HG03439 (cell line): ENCODE measurements at regions not wholly inside any gene's neighbourhood (a gene's known extent, or its start where the extent isn't known, plus 50 kb on each side); places are given as distances from the start of the nearest gene placed in this dataset.

Experiments used
- ATAC-seq: cut with Tn5 transposase; IDR thresholded peaks from one replicate; pipeline ENCODE4 v1.9.1; 2021; ENCODE audit warnings: mild to moderate bottlenecking, moderate library complexity; ENCODE audit not compliant: unreplicated experiment

DNA sequence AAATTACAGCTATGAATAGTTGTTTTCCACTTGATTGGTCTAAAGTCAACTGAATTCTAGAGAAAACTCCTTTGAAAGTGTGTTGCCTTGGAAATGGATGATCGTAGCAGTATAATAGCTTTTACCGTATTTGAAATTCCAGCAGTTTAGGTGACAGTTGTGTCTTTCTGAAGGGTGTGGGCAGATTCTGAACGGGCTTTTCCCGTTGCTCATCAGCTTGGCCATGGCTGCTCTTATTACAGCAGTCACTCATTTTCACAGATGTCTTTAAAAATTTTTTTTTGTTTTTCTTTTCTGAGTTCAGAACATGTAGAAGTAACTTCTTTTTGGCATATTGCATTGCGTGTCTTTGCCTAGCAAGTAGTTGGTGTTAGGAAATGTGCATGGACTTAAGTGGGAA lies 69.6 kb upstream of the SLC4A4 start:
- ATAC-seq = no peak

DNA sequence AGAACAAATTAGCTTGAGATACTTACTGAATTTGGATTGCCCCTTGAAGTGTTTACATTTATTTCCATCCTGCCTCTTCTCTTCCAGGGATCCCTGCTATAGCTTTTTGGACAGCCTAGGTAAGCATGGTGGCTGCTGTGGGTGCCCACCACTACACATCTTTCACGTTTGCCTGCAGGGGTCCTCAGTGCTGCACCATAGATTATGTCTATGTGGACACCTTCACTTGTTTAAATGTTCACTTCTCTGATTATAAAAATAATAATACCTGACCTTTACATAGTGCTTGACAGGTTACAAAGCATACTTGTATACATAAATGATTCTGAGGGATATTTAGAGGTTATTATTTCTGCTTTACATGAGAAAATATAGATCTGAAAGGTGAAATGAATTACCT lies 67.9 kb upstream of the SLC4A4 start:
- no peak for ATAC-seq

- no peak for ATAC-seq
Measured at GRCh38 chr4:71272976-71273375, 65.8 kb upstream of the SLC4A4 start.

GRCh38 chr4:71275004-71275403 lies 63.8 kb upstream of the SLC4A4 start:
- ATAC-seq = no peak

GRCh38 chr4:71275570-71275969 lies 63.2 kb upstream of the SLC4A4 start:
- no peak for ATAC-seq

DNA sequence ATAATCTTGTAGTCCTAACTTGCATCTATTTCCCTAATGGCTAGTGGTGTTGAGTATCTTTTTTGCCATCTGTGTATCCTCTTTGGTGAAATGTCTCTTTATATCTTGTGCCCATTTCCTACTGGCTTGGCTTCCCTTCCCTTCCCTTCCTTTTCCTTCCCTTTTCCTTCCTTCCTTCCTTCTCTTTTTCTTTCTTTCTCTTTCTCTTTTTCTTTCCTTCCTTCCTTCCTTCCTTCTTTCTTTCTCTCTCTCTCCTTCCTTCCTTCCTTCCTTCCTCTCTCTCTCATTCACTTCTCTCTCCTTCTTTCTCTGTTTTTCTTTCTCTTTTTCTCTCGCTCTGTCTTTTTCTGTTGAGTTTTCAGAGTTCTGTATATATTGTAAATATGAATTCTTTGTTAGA lies 61.5 kb upstream of the SLC4A4 start:
- no peak for ATAC-seq

GRCh38 chr4:71283642-71284257 lies 55.1 kb upstream of the SLC4A4 start:
- no peak for ATAC-seq

- no peak for ATAC-seq
Measured at GRCh38 chr4:71287305-71287704, 51.5 kb upstream of the SLC4A4 start.

DNA sequence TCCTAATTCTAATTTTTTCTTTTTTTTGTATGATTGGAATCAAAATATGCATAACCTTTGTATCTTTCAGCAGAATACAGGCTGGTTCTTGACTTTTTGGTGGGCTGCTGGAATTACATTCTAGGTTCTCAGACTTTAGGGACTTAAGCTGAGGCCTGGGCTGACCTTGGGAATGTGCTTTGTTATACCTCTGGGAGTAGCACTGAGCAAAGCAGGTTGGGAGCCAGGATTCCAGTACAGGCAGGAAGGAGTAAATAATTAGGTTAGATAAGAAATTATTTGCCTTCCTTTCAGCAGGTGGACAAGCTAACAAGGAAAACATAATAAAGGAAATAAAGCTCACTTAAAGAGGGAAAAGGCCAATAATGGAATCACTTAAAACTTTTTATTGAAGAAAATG lies 49.9 kb upstream of the SLC4A4 start:
- ATAC-seq = no peak
